ENCODE measurements at regions not wholly inside any gene's neighbourhood (a gene's known extent, or its start where the extent isn't known, plus 50 kb on each side); places are given as distances from the start of the nearest gene placed in this dataset.

GRCh38 chr4:166377578-166377977 is 504.5 kb downstream of the TLL1 start:
- TF ChIP-seq EGR1 (IDR thresholded peaks at IDR 0.05) (no peak), TAF1 (IDR thresholded peaks at IDR 0.05; ENCODE audit: low read depth) (no peak), NFIC (IDR thresholded peaks at IDR 0.05) (no peak), EP300 (IDR thresholded peaks at IDR 0.05; ENCODE audit: borderline replicate concordance) (no peak), YY1 (IDR thresholded peaks at IDR 0.05; ENCODE audit: low read depth) (no peak), USF1 (IDR thresholded peaks at IDR 0.05) (no peak), FOXM1 (IDR thresholded peaks at IDR 0.05; ENCODE audit: borderline replicate concordance, low read depth) (no peak), CREB1 (IDR thresholded peaks at IDR 0.05; ENCODE audit: low read depth) (no peak), ZBTB7A (IDR thresholded peaks at IDR 0.05; ENCODE audit: low read depth) (no peak), REST (IDR thresholded peaks at IDR 0.05; ENCODE audit: low read depth) (no peak), RAD21 (IDR thresholded peaks at IDR 0.05; ENCODE audit: low read depth) (no peak), CEBPB (IDR thresholded peaks at IDR 0.05) (no peak), TEAD4 (IDR thresholded peaks at IDR 0.05) (no peak), TCF12 (IDR thresholded peaks at IDR 0.05; ENCODE audit: low read depth) (no peak), MAX (IDR thresholded peaks at IDR 0.05) (no peak)

GRCh38 chr4:166386491-166387360 is 513.7 kb downstream of the TLL1 start:
- TF ChIP-seq EP300 (IDR thresholded peaks at IDR 0.05; ENCODE audit: borderline replicate concordance) (no peak), EGR1 (IDR thresholded peaks at IDR 0.05) (no peak), CREB1 (IDR thresholded peaks at IDR 0.05; ENCODE audit: low read depth) (no peak), ZBTB7A (IDR thresholded peaks at IDR 0.05; ENCODE audit: low read depth) (no peak), USF1 (IDR thresholded peaks at IDR 0.05) (no peak), TCF12 (IDR thresholded peaks at IDR 0.05; ENCODE audit: low read depth) (no peak), FOXM1 (IDR thresholded peaks at IDR 0.05; ENCODE audit: borderline replicate concordance, low read depth) (no peak), CEBPB (IDR thresholded peaks at IDR 0.05) (no peak), NFIC (IDR thresholded peaks at IDR 0.05) (no peak), TAF1 (IDR thresholded peaks at IDR 0.05; ENCODE audit: low read depth) (no peak), MAX (IDR thresholded peaks at IDR 0.05) (no peak), RAD21 (IDR thresholded peaks at IDR 0.05; ENCODE audit: low read depth) (no peak)

- no peak for TF ChIP-seq YY1 (IDR thresholded peaks at IDR 0.05; ENCODE audit: low read depth)
- TF ChIP-seq USF1 (IDR thresholded peaks at IDR 0.05), result no peak
- no peak for TF ChIP-seq TAF1 (IDR thresholded peaks at IDR 0.05; ENCODE audit: low read depth)
- TF ChIP-seq FOXM1 (IDR thresholded peaks at IDR 0.05; ENCODE audit: borderline replicate concordance, low read depth), result no peak
- no peak for TF ChIP-seq CREB1 (IDR thresholded peaks at IDR 0.05; ENCODE audit: low read depth)
Observed at GRCh38 chr4:166391501-166391900, 518.5 kb downstream of the TLL1 start.

GRCh38 chr4:166399021-166399420 is 526.0 kb downstream of the TLL1 start:
- TF ChIP-seq ZBTB7A (IDR thresholded peaks at IDR 0.05; ENCODE audit: low read depth) (no peak), CREB1 (IDR thresholded peaks at IDR 0.05; ENCODE audit: low read depth) (no peak), RAD21 (IDR thresholded peaks at IDR 0.05; ENCODE audit: low read depth) (no peak), REST (IDR thresholded peaks at IDR 0.05; ENCODE audit: low read depth) (no peak), TCF12 (IDR thresholded peaks at IDR 0.05; ENCODE audit: low read depth) (no peak), EGR1 (IDR thresholded peaks at IDR 0.05) (no peak), TEAD4 (IDR thresholded peaks at IDR 0.05) (no peak), CEBPB (IDR thresholded peaks at IDR 0.05) (no peak), EP300 (IDR thresholded peaks at IDR 0.05; ENCODE audit: borderline replicate concordance) (no peak), USF1 (IDR thresholded peaks at IDR 0.05) (no peak), NFIC (IDR thresholded peaks at IDR 0.05) (no peak), MAX (IDR thresholded peaks at IDR 0.05) (no peak), FOXM1 (IDR thresholded peaks at IDR 0.05; ENCODE audit: borderline replicate concordance, low read depth) (no peak), YY1 (IDR thresholded peaks at IDR 0.05; ENCODE audit: low read depth) (no peak), TAF1 (IDR thresholded peaks at IDR 0.05; ENCODE audit: low read depth) (no peak)

Measured in Ishikawa (cell line).